ENCODE measurements at regions not wholly inside any gene's neighbourhood (a gene's known extent, or its start where the extent isn't known, plus 50 kb on each side); places are given as distances from the start of the nearest gene placed in this dataset.
"Not testable (repeated sequence)": the region's sequence is repeated elsewhere in the genome, so short reads cannot be mapped to it uniquely, and the experiment has no call there.

DNA sequence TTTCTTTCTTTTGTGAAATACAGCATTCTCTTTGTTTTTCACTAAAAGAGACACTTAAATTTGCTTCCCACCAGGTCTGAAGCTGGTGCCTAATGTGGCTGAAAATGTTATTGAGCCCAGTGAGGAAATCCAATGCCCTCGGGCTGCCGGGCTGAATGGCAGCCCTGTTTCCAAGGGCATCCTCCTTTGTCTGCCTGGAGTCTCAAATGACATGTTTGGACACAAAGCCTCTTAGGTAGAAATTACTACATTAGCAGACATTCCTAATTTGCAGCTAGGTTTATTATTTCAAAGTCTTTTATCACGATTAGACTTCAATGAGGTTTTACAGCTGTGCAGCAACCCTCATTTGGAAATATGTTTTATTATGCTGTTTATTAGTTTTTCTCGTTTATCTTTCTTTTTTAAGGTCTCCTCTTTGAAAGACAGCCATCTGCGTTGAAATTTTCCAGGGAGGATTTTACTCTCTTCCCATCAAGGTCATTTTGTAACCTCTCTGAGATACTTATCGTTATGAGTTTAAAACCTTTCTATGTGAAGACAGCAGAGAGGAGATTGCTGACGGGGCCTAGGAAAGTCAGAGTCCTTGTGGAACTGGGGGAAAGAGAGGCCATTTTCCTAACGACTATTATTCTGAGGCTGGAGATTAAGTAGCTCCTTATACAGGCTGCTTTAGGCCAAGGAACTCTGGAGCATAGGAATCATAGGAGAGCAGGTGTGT is 59.0 kb upstream of the ZNF532 start:
- Mint-ChIP-seq H3K27ac (peak overlapping the region; percentile 74), H3K4me3 (no peak overlapping the region), H3K4me1 (peaks cover 15% of the 10 kb centered on the region), H3K36me3 (no peaks in the 10 kb centered on the region), H3K27me3 (ENCODE audit: low read depth) (no peaks in the 10 kb centered on the region), H3K9me3 (peaks cover 7% of the 10 kb centered on the region)
- no peak for DNase-seq (ENCODE audit: low spot score in 2 of 2, unreplicated experiment in 2 of 2)
- TF ChIP-seq, protein P1, sequence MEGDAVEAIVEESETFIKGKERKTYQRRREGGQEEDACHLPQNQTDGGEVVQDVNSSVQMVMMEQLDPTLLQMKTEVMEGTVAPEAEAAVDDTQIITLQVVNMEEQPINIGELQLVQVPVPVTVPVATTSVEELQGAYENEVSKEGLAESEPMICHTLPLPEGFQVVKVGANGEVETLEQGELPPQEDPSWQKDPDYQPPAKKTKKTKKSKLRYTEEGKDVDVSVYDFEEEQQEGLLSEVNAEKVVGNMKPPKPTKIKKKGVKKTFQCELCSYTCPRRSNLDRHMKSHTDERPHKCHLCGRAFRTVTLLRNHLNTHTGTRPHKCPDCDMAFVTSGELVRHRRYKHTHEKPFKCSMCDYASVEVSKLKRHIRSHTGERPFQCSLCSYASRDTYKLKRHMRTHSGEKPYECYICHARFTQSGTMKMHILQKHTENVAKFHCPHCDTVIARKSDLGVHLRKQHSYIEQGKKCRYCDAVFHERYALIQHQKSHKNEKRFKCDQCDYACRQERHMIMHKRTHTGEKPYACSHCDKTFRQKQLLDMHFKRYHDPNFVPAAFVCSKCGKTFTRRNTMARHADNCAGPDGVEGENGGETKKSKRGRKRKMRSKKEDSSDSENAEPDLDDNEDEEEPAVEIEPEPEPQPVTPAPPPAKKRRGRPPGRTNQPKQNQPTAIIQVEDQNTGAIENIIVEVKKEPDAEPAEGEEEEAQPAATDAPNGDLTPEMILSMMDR (IDR thresholded peaks at IDR 0.05; ENCODE audit: unreplicated experiment): no peak

DNA sequence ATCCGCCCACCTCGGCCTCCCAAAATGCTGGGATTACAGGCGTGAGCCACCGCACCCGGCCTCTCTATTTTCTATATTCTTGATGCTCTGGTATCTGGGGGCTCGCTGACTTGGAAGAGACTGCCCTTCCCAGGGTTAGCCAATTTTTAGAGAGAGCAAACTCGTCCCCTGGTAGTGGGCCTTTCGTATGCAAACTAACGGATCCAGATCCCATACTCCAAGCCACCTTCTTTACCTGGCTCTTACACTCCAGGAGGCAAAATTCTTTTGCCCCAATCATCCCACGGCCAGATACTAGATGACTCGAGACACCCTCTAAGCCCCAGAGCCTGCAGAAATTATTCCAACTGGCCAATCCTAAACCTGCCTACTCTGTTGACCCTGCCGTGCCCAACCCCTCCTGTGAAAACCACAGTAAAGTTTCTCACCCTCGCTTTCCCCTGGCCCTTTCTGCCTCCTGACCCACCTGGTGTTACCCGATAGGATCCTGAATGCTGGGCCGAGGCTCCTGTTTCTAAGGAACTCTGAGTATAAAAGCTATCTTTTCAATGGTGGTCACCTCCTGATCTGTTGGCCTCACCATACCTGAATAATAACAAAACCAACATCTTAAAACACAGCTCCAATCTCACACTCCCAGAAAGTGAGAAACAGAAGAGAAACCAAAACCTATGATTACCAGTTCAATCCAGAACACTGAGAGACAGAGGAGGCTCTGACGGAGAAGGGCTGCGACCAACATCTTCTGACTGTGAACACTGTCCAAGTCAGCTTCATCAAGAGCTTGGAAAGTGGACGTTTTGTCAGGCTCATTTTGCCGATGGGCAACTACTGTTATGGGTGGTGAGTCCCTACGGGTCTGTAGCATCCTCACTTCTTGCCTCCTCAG is 57.6 kb upstream of the ZNF532 start:
- H3K4me1 Mint-ChIP-seq: peaks cover 13% of the 10 kb centered on the region
- no peak overlapping the region for H3K4me3 Mint-ChIP-seq

DNA sequence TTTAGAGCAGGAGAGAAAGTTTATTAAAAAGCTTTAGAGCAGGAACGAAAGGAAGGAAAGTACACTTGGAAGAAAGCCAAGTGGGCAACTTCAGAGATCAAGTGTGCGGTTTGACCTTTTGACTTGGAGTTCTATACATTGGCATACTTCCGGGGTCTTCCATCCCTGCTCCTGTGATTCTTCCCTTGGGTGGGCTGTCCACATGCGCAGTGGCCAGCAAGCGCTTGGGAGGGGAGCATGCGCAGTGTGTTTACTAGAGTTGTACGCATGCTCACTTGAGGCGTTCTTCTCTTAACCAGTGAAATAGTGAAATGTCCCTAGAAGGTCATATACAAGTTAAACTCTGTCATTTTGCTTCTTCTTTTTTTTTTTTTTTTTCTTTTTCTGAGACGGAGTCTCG is 56.9 kb upstream of the ZNF532 start:
- Mint-ChIP-seq H3K27ac (no peak overlapping the region), H3K9me3 (peaks cover 7% of the 10 kb centered on the region), H3K27me3 (ENCODE audit: low read depth) (no peaks in the 10 kb centered on the region), H3K36me3 (no peaks in the 10 kb centered on the region), H3K4me3 (no peak overlapping the region), H3K4me1 (peaks cover 13% of the 10 kb centered on the region)
- no peak for DNase-seq (ENCODE audit: low spot score in 2 of 2, unreplicated experiment in 2 of 2)
- TF ChIP-seq, protein P1 (IDR thresholded peaks at IDR 0.05; ENCODE audit: unreplicated experiment): no peak

More for the DNA sequence above, 57.6 kb upstream of the ZNF532 start:
- TF ChIP-seq, protein P1 (IDR thresholded peaks at IDR 0.05; ENCODE audit: unreplicated experiment): no peak
- Mint-ChIP-seq H3K27me3 (ENCODE audit: low read depth) (no peaks in the 10 kb centered on the region), H3K9me3 (peaks cover 7% of the 10 kb centered on the region), H3K36me3 (no peaks in the 10 kb centered on the region), H3K27ac (no peak overlapping the region)
- no peak for DNase-seq (ENCODE audit: low spot score in 2 of 2, unreplicated experiment in 2 of 2)

DNA sequence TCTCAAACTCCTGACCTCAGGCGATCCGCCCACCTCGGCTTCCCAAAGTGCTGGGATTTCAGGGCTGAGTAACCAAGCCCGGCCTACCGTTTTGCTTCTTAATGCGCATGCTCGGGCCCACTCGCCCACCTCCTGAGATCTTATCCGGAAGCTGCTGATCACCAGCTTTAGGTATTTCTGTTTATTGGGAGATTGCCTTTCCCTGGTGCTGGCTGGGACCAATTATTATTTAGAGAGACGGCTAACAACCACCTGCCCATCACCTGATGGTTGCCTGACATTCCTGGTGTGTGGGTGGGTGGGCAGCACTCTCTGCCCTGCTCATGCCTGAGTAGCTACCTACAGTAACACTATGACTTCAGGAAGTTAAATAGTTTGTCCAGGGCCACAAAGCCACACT is 56.3 kb upstream of the ZNF532 start:
- Mint-ChIP-seq H3K27me3 (ENCODE audit: low read depth) (peaks cover 3% of the 10 kb centered on the region), H3K4me3 (no peak overlapping the region)

DNA sequence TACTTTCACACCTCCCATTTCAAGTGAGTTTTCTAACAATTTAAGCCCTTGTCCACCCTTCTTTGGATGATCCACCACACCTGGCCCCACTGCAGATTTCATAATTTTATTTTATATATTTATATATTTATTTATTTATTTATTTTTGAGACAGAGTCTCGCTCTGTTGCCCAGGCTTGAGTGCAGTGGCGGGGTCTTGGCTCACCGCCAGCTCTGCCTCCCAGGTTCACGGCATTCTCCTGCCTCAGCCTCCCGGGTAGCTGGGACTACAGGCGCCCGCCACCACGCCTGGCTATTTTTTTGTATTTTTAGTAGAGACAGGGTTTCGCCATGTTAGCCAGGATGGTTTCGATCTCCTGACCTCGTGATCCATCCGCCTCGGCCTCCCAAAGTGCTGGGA is 52.8 kb upstream of the ZNF532 start:
- H3K36me3 Mint-ChIP-seq: not testable (repeated sequence)

More for the DNA sequence above, 56.3 kb upstream of the ZNF532 start:
- no peak for DNase-seq (ENCODE audit: low spot score in 2 of 2, unreplicated experiment in 2 of 2)
- Mint-ChIP-seq H3K36me3 (no peaks in the 10 kb centered on the region), H3K9me3 (peaks cover 7% of the 10 kb centered on the region), H3K4me1 (peaks cover 13% of the 10 kb centered on the region), H3K27ac (no peak overlapping the region)
- TF ChIP-seq, protein P1 (IDR thresholded peaks at IDR 0.05; ENCODE audit: unreplicated experiment): no peak

DNA sequence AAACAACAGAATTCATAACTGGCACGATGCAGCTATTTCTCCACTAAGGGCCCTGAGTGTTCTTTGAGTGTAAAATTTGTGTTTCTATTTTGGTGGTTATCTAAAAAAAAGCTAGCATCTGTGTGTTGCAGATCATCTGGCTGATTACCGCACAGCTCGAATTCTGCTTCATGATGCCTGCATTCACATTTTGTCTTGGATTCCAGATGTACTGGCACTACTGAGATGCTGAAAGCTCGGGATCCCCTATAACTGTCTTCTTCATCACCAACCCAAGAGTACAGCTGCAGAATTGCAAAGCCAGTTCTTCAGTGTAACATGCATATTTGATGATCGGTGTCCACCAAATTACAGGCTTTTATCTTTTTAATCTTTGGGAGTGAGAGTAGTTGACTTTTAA is 51.6 kb upstream of the ZNF532 start:
- Mint-ChIP-seq H3K4me1 (no peaks in the 10 kb centered on the region), H3K36me3 (no peaks in the 10 kb centered on the region), H3K4me3 (no peak overlapping the region), H3K27ac (no peak overlapping the region), H3K27me3 (ENCODE audit: low read depth) (peaks cover 25% of the 10 kb centered on the region), H3K9me3 (no peaks in the 10 kb centered on the region)
- no peak for DNase-seq (ENCODE audit: low spot score in 2 of 2, unreplicated experiment in 2 of 2)
- TF ChIP-seq, protein P1 (IDR thresholded peaks at IDR 0.05; ENCODE audit: unreplicated experiment): no peak

More for the DNA sequence above, 52.8 kb upstream of the ZNF532 start:
- not testable (repeated sequence) for H3K27ac Mint-ChIP-seq; H3K4me1 Mint-ChIP-seq; H3K4me3 Mint-ChIP-seq; DNase-seq (ENCODE audit: low spot score in 2 of 2, unreplicated experiment in 2 of 2); H3K9me3 Mint-ChIP-seq
- peaks cover 23% of the 10 kb centered on the region for H3K27me3 Mint-ChIP-seq (ENCODE audit: low read depth)
